ENCODE measurements at regions not wholly inside any gene's neighbourhood (a gene's known extent, or its start where the extent isn't known, plus 50 kb on each side); places are given as distances from the start of the nearest gene placed in this dataset.

DNA sequence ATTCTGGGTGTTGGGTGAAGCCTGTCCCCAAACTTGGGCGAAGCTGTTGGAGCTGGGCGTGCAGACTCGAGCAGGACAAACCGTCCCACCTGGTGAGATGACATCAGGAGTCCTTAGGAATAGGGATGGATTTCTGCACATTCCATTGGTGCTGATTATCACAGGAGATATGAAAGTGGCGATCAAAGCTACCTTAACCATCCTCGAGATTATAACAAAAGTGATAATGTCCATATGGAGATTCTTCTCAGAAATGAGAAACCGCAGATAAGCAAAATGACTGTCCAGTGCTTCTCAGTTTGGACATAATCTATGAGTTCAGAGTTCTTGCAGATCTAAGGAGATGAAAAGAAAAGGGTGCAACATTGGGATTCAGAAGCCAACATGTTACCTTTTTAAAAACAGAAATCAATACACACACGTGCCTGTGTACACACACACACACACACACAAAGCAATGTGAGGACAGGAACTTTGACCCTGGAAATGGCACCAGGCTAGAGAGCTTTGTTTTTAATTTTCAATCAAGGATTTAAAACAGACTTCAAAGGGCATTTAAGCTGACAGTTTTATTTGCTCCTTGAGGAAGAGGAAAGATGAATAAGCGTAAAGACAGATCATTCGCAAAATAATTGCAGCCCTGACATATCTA is 165.4 kb downstream of the CD83 start (continued):
- TF ChIP-seq SRF (IDR thresholded peaks at IDR 0.05; ENCODE audit: low read depth in 2 of 2, low read length in 2 of 2) = no peak
- no peak for TF ChIP-seq FOS (IDR thresholded peaks at IDR 0.05; ENCODE audit: borderline replicate concordance, extremely low read depth, insufficient read length)
- no peak for TF ChIP-seq GATAD2B (conservative IDR thresholded peaks at IDR 0.05; ENCODE audit: low read depth)
- TF ChIP-seq POLR2AphosphoS5 (IDR thresholded peaks at IDR 0.05; ENCODE audit: low read length) = no peak
- TF ChIP-seq, protein P1, sequence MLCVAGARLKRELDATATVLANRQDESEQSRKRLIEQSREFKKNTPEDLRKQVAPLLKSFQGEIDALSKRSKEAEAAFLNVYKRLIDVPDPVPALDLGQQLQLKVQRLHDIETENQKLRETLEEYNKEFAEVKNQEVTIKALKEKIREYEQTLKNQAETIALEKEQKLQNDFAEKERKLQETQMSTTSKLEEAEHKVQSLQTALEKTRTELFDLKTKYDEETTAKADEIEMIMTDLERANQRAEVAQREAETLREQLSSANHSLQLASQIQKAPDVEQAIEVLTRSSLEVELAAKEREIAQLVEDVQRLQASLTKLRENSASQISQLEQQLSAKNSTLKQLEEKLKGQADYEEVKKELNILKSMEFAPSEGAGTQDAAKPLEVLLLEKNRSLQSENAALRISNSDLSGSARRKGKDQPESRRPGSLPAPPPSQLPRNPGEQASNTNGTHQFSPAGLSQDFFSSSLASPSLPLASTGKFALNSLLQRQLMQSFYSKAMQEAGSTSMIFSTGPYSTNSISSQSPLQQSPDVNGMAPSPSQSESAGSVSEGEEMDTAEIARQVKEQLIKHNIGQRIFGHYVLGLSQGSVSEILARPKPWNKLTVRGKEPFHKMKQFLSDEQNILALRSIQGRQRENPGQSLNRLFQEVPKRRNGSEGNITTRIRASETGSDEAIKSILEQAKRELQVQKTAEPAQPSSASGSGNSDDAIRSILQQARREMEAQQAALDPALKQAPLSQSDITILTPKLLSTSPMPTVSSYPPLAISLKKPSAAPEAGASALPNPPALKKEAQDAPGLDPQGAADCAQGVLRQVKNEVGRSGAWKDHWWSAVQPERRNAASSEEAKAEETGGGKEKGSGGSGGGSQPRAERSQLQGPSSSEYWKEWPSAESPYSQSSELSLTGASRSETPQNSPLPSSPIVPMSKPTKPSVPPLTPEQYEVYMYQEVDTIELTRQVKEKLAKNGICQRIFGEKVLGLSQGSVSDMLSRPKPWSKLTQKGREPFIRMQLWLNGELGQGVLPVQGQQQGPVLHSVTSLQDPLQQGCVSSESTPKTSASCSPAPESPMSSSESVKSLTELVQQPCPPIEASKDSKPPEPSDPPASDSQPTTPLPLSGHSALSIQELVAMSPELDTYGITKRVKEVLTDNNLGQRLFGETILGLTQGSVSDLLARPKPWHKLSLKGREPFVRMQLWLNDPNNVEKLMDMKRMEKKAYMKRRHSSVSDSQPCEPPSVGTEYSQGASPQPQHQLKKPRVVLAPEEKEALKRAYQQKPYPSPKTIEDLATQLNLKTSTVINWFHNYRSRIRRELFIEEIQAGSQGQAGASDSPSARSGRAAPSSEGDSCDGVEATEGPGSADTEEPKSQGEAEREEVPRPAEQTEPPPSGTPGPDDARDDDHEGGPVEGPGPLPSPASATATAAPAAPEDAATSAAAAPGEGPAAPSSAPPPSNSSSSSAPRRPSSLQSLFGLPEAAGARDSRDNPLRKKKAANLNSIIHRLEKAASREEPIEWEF (IDR thresholded peaks at IDR 0.05; ENCODE audit: insufficient replicate concordance, low read depth, low read length) = no peak
- TF ChIP-seq CEBPZ (IDR thresholded peaks at IDR 0.05; ENCODE audit: low read depth, low read length) = no peak
- no peak for TF ChIP-seq HDAC2 (IDR thresholded peaks at IDR 0.05)
- TF ChIP-seq MYB (IDR thresholded peaks at IDR 0.05; ENCODE audit: borderline replicate concordance, low read depth, low read length) = no peak

Measured in GM12878 (cell line).